Large intestine (tissue), 3 donors: ENCODE measurements at regions not wholly inside any gene's neighbourhood (a gene's known extent, or its start where the extent isn't known, plus 50 kb on each side); places are given as distances from the start of the nearest gene placed in this dataset.
"Not testable (repeated sequence)": the region's sequence is repeated elsewhere in the genome, so short reads cannot be mapped to it uniquely, and the experiment has no call there.

Experiments
- DNase-seq, 2 donors: peaks; one replicate each; pipeline versions ENCODE4 v3.0.0 to v3.0.0-alpha.2; 2013
- H3K27ac ChIP-seq: one replicate; pipeline ENCODE4 v1.5.1; 2013; ENCODE audit warnings: low read length
- H3K27me3 ChIP-seq: 2 replicates; pipeline ENCODE4 v1.6.1; 2013; ENCODE audit warnings: low read length; ENCODE audit not compliant: control insufficient read depth, insufficient read depth
- H3K36me3 ChIP-seq: 2 replicates; pipeline ENCODE4 v1.6.1; 2013; ENCODE audit warnings: low read length; ENCODE audit not compliant: control insufficient read depth, insufficient read depth
- H3K4me1 ChIP-seq: one replicate; pipeline ENCODE4 v1.6.1; 2013; ENCODE audit warnings: low read length; ENCODE audit not compliant: control insufficient read depth, insufficient read depth
- H3K4me3 ChIP-seq: one replicate; pipeline ENCODE4 v1.5.1; 2013; ENCODE audit warnings: low read length
- H3K9me3 ChIP-seq: one replicate; pipeline ENCODE4 v1.6.1; 2013; ENCODE audit warnings: mild to moderate bottlenecking, low read depth, low read length, moderate library complexity; ENCODE audit not compliant: control insufficient read depth
- WGBS: methylation state at CpG from one replicate; pipeline ENCODE4 v1.1.5; 2013; ENCODE audit warnings: low lambda C conversion rate; ENCODE audit not compliant: insufficient coverage; 5-methylcytosine and 5-hydroxymethylcytosine counted together

- no peak for DNase-seq
- no peaks in the 10 kb centered on the region for H3K4me1 ChIP-seq
- H3K4me3 ChIP-seq: no peak overlapping the region
- no peaks in the 10 kb centered on the region for H3K27me3 ChIP-seq
- no peaks in the 10 kb centered on the region for H3K36me3 ChIP-seq
- H3K9me3 ChIP-seq: no peaks in the 10 kb centered on the region
- H3K27ac ChIP-seq: no peak overlapping the region
- 80% methylated on average over 2 of the region's 3 CpGs for WGBS
Observed at GRCh38 chr13:105709181-105709580, 826.3 kb downstream of the EFNB2 start.

- WGBS: 88% methylated on average over 1 of the region's 3 CpGs
- Histone ChIP-seq H3K4me3 (no peak overlapping the region), H3K4me1 (no peaks in the 10 kb centered on the region), H3K9me3 (no peaks in the 10 kb centered on the region), H3K36me3 (no peaks in the 10 kb centered on the region), H3K27ac (no peak overlapping the region), H3K27me3 (no peaks in the 10 kb centered on the region)
- DNase-seq: no peak
Observed at GRCh38 chr13:105703843-105704242, 831.6 kb downstream of the EFNB2 start.

GRCh38 chr13:105702441-105702840 is 833.0 kb downstream of the EFNB2 start:
- no peak for DNase-seq
- no CpG with 5 or more reads among the region's 4 CpGs for WGBS

GRCh38 chr13:105692769-105693168 is 842.7 kb downstream of the EFNB2 start:
- Histone ChIP-seq H3K36me3 (no peaks in the 10 kb centered on the region), H3K27me3 (no peaks in the 10 kb centered on the region), H3K9me3 (no peaks in the 10 kb centered on the region), H3K4me1 (no peaks in the 10 kb centered on the region), H3K4me3 (no peak overlapping the region), H3K27ac (no peak overlapping the region)
- 100% methylated on average over 3 of the region's 5 CpGs for WGBS
- DNase-seq: no peak

More at GRCh38 chr13:105702441-105702840, 833.0 kb downstream of the EFNB2 start:
- Histone ChIP-seq H3K4me1 (no peaks in the 10 kb centered on the region), H3K4me3 (no peak overlapping the region), H3K36me3 (no peaks in the 10 kb centered on the region), H3K27me3 (no peaks in the 10 kb centered on the region), H3K9me3 (no peaks in the 10 kb centered on the region), H3K27ac (no peak overlapping the region)

GRCh38 chr13:105684216-105684615 is 851.2 kb downstream of the EFNB2 start:
- no peaks in the 10 kb centered on the region for H3K9me3 ChIP-seq
- WGBS: 90% methylated on average over 2 of the region's 3 CpGs
- H3K27me3 ChIP-seq: no peaks in the 10 kb centered on the region
- no peaks in the 10 kb centered on the region for H3K36me3 ChIP-seq
- no peak for DNase-seq
- H3K4me1 ChIP-seq: no peaks in the 10 kb centered on the region
- H3K27ac ChIP-seq: no peak overlapping the region
- no peak overlapping the region for H3K4me3 ChIP-seq

- no CpG with 5 or more reads among the region's 4 CpGs for WGBS
- no peak for DNase-seq
- H3K4me1 ChIP-seq: no peaks in the 10 kb centered on the region
- H3K36me3 ChIP-seq: no peaks in the 10 kb centered on the region
- H3K9me3 ChIP-seq: no peaks in the 10 kb centered on the region
- H3K4me3 ChIP-seq: no peak overlapping the region
- no peaks in the 10 kb centered on the region for H3K27me3 ChIP-seq
- H3K27ac ChIP-seq: no peak overlapping the region
Observed at GRCh38 chr13:105679838-105680237, 855.6 kb downstream of the EFNB2 start.

GRCh38 chr13:105678072-105678471 is 857.4 kb downstream of the EFNB2 start:
- no peak for DNase-seq
- Histone ChIP-seq H3K27ac (no peak overlapping the region), H3K9me3 (no peaks in the 10 kb centered on the region), H3K4me3 (no peak overlapping the region), H3K4me1 (no peaks in the 10 kb centered on the region), H3K36me3 (no peaks in the 10 kb centered on the region), H3K27me3 (no peaks in the 10 kb centered on the region)
- no CpG with 5 or more reads among the region's 1 CpG for whole genome bisulfite sequencing

GRCh38 chr13:105672881-105673280 is 862.6 kb downstream of the EFNB2 start:
- WGBS: 100% methylated on average over 2 of the region's 4 CpGs
- H3K4me3 ChIP-seq: no peak overlapping the region
- no peak overlapping the region for H3K27ac ChIP-seq
- H3K9me3 ChIP-seq: no peaks in the 10 kb centered on the region
- no peaks in the 10 kb centered on the region for H3K36me3 ChIP-seq
- H3K27me3 ChIP-seq: no peaks in the 10 kb centered on the region
- DNase-seq: no peak
- peaks cover 9% of the 10 kb centered on the region for H3K4me1 ChIP-seq

GRCh38 chr13:105671131-105671530 is 864.3 kb downstream of the EFNB2 start:
- WGBS: no CpG with 5 or more reads among the region's 9 CpGs
- H3K36me3 ChIP-seq, H3K4me3 ChIP-seq, H3K27ac ChIP-seq, H3K9me3 ChIP-seq, H3K4me1 ChIP-seq, H3K27me3 ChIP-seq, DNase-seq: not testable (repeated sequence)

- Histone ChIP-seq H3K36me3 (no peaks in the 10 kb centered on the region), H3K4me1 (peaks cover 9% of the 10 kb centered on the region), H3K9me3 (no peaks in the 10 kb centered on the region), H3K4me3 (no peak overlapping the region), H3K27me3 (no peaks in the 10 kb centered on the region), H3K27ac (no peak overlapping the region)
- peak; percentile 16 to 65 for DNase-seq
- no CpG with 5 or more reads among the region's 3 CpGs for WGBS
Observed at GRCh38 chr13:105670179-105670990, 865.1 kb downstream of the EFNB2 start.

GRCh38 chr13:105665284-105665683 is 870.2 kb downstream of the EFNB2 start:
- Histone ChIP-seq H3K27me3 (no peaks in the 10 kb centered on the region), H3K4me1 (peaks cover 6% of the 10 kb centered on the region), H3K27ac (no peak overlapping the region), H3K9me3 (no peaks in the 10 kb centered on the region), H3K36me3 (no peaks in the 10 kb centered on the region), H3K4me3 (no peak overlapping the region)
- DNase-seq: no peak
- WGBS: no CpG with 5 or more reads among the region's 1 CpG
